ENCODE measurements at regions not wholly inside any gene's neighbourhood (a gene's known extent, or its start where the extent isn't known, plus 50 kb on each side); places are given as distances from the start of the nearest gene placed in this dataset.

GRCh38 chr9:1115370-1115769 lies 65.2 kb downstream of the DMRT2 start:
- ChIA-PET CTCF (no interaction called here), POLR2A (no interaction called here)
- intact Hi-C loops (cut with micrococcal nuclease), result no loop called here
- Mint-ChIP-seq H3K9me3 (no peaks in the 10 kb centered on the region), H3K36me3 (no peaks in the 10 kb centered on the region), H3K27me3 (peaks cover 2% of the 10 kb centered on the region), H3K27ac (no peak overlapping the region), H3K4me3 (no peak overlapping the region), H3K4me1 (ENCODE audit: low read depth) (no peaks in the 10 kb centered on the region)
- DNase-seq, result no peak

DNA sequence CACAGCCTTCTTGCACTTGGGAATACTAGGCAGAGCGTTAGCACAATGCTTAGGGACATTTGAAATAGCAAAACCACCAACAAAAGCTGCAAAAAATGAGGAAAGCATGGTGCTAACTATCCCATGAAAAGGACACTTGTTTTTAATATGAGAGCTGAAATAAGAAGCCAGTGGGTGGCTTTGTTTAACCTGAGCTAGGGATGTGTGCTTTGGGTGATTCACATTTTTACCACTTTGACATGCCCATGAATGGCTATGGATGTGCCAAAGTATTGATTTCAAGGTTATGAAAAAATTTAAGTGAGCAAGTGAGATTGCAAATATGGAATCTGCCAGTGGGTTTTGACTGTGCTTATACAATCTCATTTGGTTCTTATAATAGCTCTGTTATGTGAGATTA lies 67.3 kb downstream of the DMRT2 start:
- ChIA-PET CTCF (no interaction called here), POLR2A (no interaction called here)
- H3K9me3 Mint-ChIP-seq, result no peaks in the 10 kb centered on the region
- intact Hi-C loops (cut with micrococcal nuclease), result no loop called here
- DNase-seq, result no peak
- no peak overlapping the region for H3K4me3 Mint-ChIP-seq
- H3K36me3 Mint-ChIP-seq, result no peaks in the 10 kb centered on the region
- H3K27ac Mint-ChIP-seq, result no peak overlapping the region
- H3K27me3 Mint-ChIP-seq, result peaks cover 2% of the 10 kb centered on the region
- no peaks in the 10 kb centered on the region for H3K4me1 Mint-ChIP-seq (ENCODE audit: low read depth)

DNA sequence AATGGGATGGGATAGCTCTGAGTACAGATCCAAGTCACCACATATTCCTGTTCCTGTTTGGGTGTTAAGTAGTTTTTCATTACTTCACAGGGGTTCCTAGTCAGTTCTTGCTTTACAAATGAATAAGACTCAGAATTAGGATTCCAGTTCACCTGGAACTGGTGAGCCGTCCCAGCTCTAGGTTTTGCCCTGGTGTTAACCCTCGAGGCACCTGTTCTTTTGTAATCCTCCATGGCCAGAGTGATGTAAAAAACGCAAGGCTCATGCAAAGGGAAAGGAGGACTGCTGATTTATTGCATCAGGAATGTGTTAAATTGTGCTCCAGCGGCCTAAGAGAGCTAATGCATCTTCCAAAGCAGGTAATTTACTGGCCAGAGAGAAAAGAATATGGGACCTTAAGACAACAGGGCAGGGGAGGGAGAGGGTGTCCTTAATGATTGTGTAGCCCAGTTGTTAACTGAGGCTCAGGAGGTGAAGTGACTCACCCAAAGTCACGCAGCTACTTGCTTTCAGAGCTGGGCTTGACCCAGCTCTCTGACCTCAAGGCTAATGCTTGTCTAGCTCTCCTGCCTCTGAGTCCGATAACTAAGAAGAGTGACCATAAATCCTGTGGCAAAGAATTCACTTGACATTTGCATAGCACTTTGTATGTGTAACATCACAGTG lies 70.5 kb downstream of the DMRT2 start:
- H3K27ac Mint-ChIP-seq, result no peak overlapping the region
- no peaks in the 10 kb centered on the region for H3K36me3 Mint-ChIP-seq
- CTCF ChIA-PET, result no interaction called here

GRCh38 chr9:1125741-1126140 lies 75.6 kb downstream of the DMRT2 start:
- intact Hi-C loops (cut with micrococcal nuclease), result no loop called here
- H3K4me1 Mint-ChIP-seq (ENCODE audit: low read depth), result no peaks in the 10 kb centered on the region
- CTCF ChIA-PET, result no interaction called here
- DNase-seq, result no peak
- no peak overlapping the region for H3K27ac Mint-ChIP-seq
- H3K4me3 Mint-ChIP-seq, result no peak overlapping the region
- peaks cover 5% of the 10 kb centered on the region for H3K9me3 Mint-ChIP-seq
- H3K27me3 Mint-ChIP-seq, result peaks cover 6% of the 10 kb centered on the region
- POLR2A ChIA-PET, result no interaction called here
- no peaks in the 10 kb centered on the region for H3K36me3 Mint-ChIP-seq

More for the DNA sequence above, 70.5 kb downstream of the DMRT2 start:
- intact Hi-C loops (cut with micrococcal nuclease), result no loop called here
- POLR2A ChIA-PET, result no interaction called here
- DNase-seq, result no peak
- H3K4me1 Mint-ChIP-seq (ENCODE audit: low read depth), result no peaks in the 10 kb centered on the region
- H3K9me3 Mint-ChIP-seq, result no peaks in the 10 kb centered on the region
- H3K27me3 Mint-ChIP-seq, result peaks cover 3% of the 10 kb centered on the region
- H3K4me3 Mint-ChIP-seq, result no peak overlapping the region

- no peak overlapping the region for H3K4me3 Mint-ChIP-seq
- H3K27me3 Mint-ChIP-seq, result peaks cover 8% of the 10 kb centered on the region
- ChIA-PET POLR2A (no interaction called here), CTCF (no interaction called here)
- H3K36me3 Mint-ChIP-seq, result no peaks in the 10 kb centered on the region
- H3K27ac Mint-ChIP-seq, result no peak overlapping the region
- H3K4me1 Mint-ChIP-seq (ENCODE audit: low read depth), result no peaks in the 10 kb centered on the region
- DNase-seq, result no peak
- H3K9me3 Mint-ChIP-seq, result peaks cover 7% of the 10 kb centered on the region
- intact Hi-C loops (cut with micrococcal nuclease), result no loop called here
Measured at GRCh38 chr9:1128046-1128445, 77.9 kb downstream of the DMRT2 start.

GRCh38 chr9:1129382-1129781 lies 79.2 kb downstream of the DMRT2 start:
- Mint-ChIP-seq H3K36me3 (no peaks in the 10 kb centered on the region), H3K27me3 (peaks cover 8% of the 10 kb centered on the region), H3K9me3 (peaks cover 10% of the 10 kb centered on the region), H3K4me3 (no peak overlapping the region), H3K27ac (no peak overlapping the region), H3K4me1 (ENCODE audit: low read depth) (no peaks in the 10 kb centered on the region)
- POLR2A ChIA-PET, result no interaction called here
- no peak for DNase-seq
- CTCF ChIA-PET, result no interaction called here
- intact Hi-C loops (cut with micrococcal nuclease), result no loop called here

- H3K9me3 Mint-ChIP-seq, result peaks cover 10% of the 10 kb centered on the region
- no peak overlapping the region for H3K27ac Mint-ChIP-seq
- ChIA-PET POLR2A (no interaction called here), CTCF (no interaction called here)
- intact Hi-C loops (cut with micrococcal nuclease), result no loop called here
- no peak overlapping the region for H3K4me3 Mint-ChIP-seq
- peaks cover 5% of the 10 kb centered on the region for H3K36me3 Mint-ChIP-seq
- peaks cover 3% of the 10 kb centered on the region for H3K27me3 Mint-ChIP-seq
- DNase-seq, result no peak
- no peaks in the 10 kb centered on the region for H3K4me1 Mint-ChIP-seq (ENCODE audit: low read depth)
Measured at GRCh38 chr9:1140057-1140456, 89.9 kb downstream of the DMRT2 start.

GRCh38 chr9:1151691-1152090 lies 101.5 kb downstream of the DMRT2 start:
- Mint-ChIP-seq H3K4me1 (ENCODE audit: low read depth) (no peaks in the 10 kb centered on the region), H3K27ac (no peak overlapping the region), H3K4me3 (no peak overlapping the region), H3K9me3 (peaks cover 4% of the 10 kb centered on the region), H3K36me3 (no peaks in the 10 kb centered on the region), H3K27me3 (no peaks in the 10 kb centered on the region)
- no peak for DNase-seq
- CTCF ChIA-PET, result no interaction called here
- POLR2A ChIA-PET, result no interaction called here
- intact Hi-C loops (cut with micrococcal nuclease), result no loop called here

DNA sequence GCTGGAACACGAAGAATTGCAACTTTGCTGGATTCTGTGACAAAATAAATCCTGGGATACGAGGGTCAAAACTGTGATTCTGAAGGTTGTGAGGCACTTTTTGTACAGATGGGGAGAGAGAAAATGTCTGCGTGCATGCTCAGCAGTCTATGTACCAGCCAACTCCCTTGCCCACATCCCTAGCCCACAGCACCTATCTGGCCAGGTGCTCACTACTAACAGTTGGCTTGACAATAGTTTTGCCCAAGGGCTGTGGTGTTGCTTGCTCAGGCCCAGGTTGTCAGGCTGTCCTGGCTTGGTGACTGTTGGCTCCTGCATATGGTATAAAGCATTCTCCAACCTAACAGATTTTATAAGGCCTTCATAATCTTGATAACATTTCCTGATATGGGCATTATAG lies 102.0 kb downstream of the DMRT2 start:
- ChIA-PET POLR2A (no interaction called here), CTCF (no interaction called here)
- H3K9me3 Mint-ChIP-seq, result peaks cover 3% of the 10 kb centered on the region
- H3K27me3 Mint-ChIP-seq, result no peaks in the 10 kb centered on the region
- no peak for DNase-seq
- no peaks in the 10 kb centered on the region for H3K4me1 Mint-ChIP-seq (ENCODE audit: low read depth)
- no peaks in the 10 kb centered on the region for H3K36me3 Mint-ChIP-seq
- H3K4me3 Mint-ChIP-seq, result no peak overlapping the region
- intact Hi-C loops (cut with micrococcal nuclease), result no loop called here
- no peak overlapping the region for H3K27ac Mint-ChIP-seq

DNA sequence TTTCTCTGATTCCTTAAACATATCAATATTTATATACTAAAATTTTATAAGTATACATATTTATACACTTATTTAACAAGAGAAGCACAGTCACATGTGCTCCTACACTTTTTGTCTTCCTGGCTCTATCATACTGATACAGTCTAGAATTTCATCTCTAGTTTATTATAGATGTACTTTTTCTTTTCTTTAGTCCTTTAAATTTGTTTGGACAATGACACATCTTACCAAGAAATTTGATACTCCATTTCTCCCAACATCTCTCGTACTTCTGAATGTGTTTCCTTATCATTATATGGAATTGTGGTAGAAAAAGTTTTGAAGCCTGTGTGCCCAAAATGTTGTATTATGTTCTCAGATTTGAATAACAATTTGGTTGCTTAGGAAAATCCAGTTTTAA lies 104.6 kb downstream of the DMRT2 start:
- Mint-ChIP-seq H3K27ac (no peak overlapping the region), H3K4me1 (ENCODE audit: low read depth) (no peaks in the 10 kb centered on the region), H3K4me3 (no peak overlapping the region), H3K36me3 (no peaks in the 10 kb centered on the region), H3K27me3 (no peaks in the 10 kb centered on the region), H3K9me3 (no peaks in the 10 kb centered on the region)
- intact Hi-C loops (cut with micrococcal nuclease), result no loop called here
- DNase-seq, result no peak
- CTCF ChIA-PET, result no interaction called here
- POLR2A ChIA-PET, result no interaction called here

DNA sequence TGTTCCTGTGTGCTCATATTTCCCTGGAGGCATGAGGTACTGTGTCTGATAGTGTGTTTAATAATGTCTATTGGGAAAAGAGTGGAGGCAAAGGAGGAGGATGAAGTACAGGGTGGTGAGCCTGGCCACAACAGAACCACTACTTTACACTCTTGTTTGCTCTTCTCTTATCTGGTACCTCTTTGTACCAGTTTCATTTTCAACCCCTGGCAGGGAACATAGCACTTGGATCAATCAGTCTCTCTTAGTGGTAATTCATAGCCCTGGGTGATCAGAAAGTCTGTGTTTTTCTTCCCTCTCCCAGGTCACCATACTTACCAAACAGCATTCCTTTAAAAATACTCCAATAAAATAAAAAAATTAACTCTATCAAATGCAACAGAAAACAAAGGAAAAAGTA lies 105.4 kb downstream of the DMRT2 start:
- Mint-ChIP-seq H3K4me1 (ENCODE audit: low read depth) (no peaks in the 10 kb centered on the region), H3K9me3 (no peaks in the 10 kb centered on the region), H3K4me3 (no peak overlapping the region), H3K27ac (no peak overlapping the region), H3K36me3 (no peaks in the 10 kb centered on the region), H3K27me3 (no peaks in the 10 kb centered on the region)
- intact Hi-C loops (cut with micrococcal nuclease), result no loop called here
- ChIA-PET CTCF (no interaction called here), POLR2A (no interaction called here)
- DNase-seq, result no peak

- POLR2A ChIA-PET, result no interaction called here
Measured at GRCh38 chr9:1156794-1157550, 106.8 kb downstream of the DMRT2 start.

GRCh38 chr9:1157836-1158235 lies 107.7 kb downstream of the DMRT2 start:
- Mint-ChIP-seq H3K36me3 (no peaks in the 10 kb centered on the region), H3K4me3 (no peak overlapping the region), H3K27me3 (no peaks in the 10 kb centered on the region), H3K27ac (no peak overlapping the region), H3K9me3 (no peaks in the 10 kb centered on the region), H3K4me1 (ENCODE audit: low read depth) (no peaks in the 10 kb centered on the region)
- intact Hi-C loops (cut with micrococcal nuclease), result no loop called here
- ChIA-PET CTCF (no interaction called here), POLR2A (no interaction called here)
- no peak for DNase-seq

More at GRCh38 chr9:1156794-1157550, 106.8 kb downstream of the DMRT2 start:
- intact Hi-C loops (cut with micrococcal nuclease), result no loop called here
- no peaks in the 10 kb centered on the region for H3K27me3 Mint-ChIP-seq
- no peak overlapping the region for H3K4me3 Mint-ChIP-seq
- H3K27ac Mint-ChIP-seq, result no peak overlapping the region
- H3K4me1 Mint-ChIP-seq (ENCODE audit: low read depth), result no peaks in the 10 kb centered on the region
- no peak for DNase-seq
- H3K36me3 Mint-ChIP-seq, result no peaks in the 10 kb centered on the region
- CTCF ChIA-PET, result no interaction called here
- H3K9me3 Mint-ChIP-seq, result no peaks in the 10 kb centered on the region

All from activated CD4-positive, alpha-beta memory T cell treated with anti-CD3 and anti-CD28 coated beads for 36 hours (primary cell).